Midbrain (tissue), 1 donor: ENCODE measurements at regions not wholly inside any gene's neighbourhood (a gene's known extent, or its start where the extent isn't known, plus 50 kb on each side); places are given as distances from the start of the nearest gene placed in this dataset.

Source experiments
- DNase-seq: peaks from one replicate; lab custom pipeline; 2025; lab: John Stamatoyannopoulos, UW

- no peak for DNase-seq
Observed at GRCh38 chr15:29364426-29365078, 94.9 kb upstream of the NSMCE3 start.

GRCh38 chr15:29361560-29361959 lies 91.9 kb upstream of the NSMCE3 start:
- DNase-seq: no peak

GRCh38 chr15:29360152-29360551 lies 90.5 kb upstream of the NSMCE3 start:
- no peak for DNase-seq

- DNase-seq: no peak
Observed at GRCh38 chr15:29356786-29357185, 87.2 kb upstream of the NSMCE3 start.

- DNase-seq: no peak
Observed at GRCh38 chr15:29355477-29355876, 85.9 kb upstream of the NSMCE3 start.

GRCh38 chr15:29352402-29352801 lies 82.8 kb upstream of the NSMCE3 start:
- DNase-seq: no peak

GRCh38 chr15:29349196-29349595 lies 79.6 kb upstream of the NSMCE3 start:
- no peak for DNase-seq

- DNase-seq: no peak
Observed at GRCh38 chr15:29348336-29348914, 78.8 kb upstream of the NSMCE3 start.

GRCh38 chr15:29346998-29347397 lies 77.4 kb upstream of the NSMCE3 start:
- DNase-seq: no peak

GRCh38 chr15:29345549-29346525 lies 76.2 kb upstream of the NSMCE3 start:
- DNase-seq: no peak

GRCh38 chr15:29344474-29344873 lies 74.9 kb upstream of the NSMCE3 start:
- DNase-seq: no peak

- no peak for DNase-seq
Observed at GRCh38 chr15:29343229-29343628, 73.6 kb upstream of the NSMCE3 start.

- DNase-seq: no peak
Observed at GRCh38 chr15:29342201-29342600, 72.6 kb upstream of the NSMCE3 start.

- DNase-seq: no peak
Observed at GRCh38 chr15:29337156-29337959, 67.7 kb upstream of the NSMCE3 start.

- no peak for DNase-seq
Observed at GRCh38 chr15:29334544-29334943, 64.9 kb upstream of the NSMCE3 start.

- no peak for DNase-seq
Observed at GRCh38 chr15:29333261-29333660, 63.6 kb upstream of the NSMCE3 start.

- DNase-seq: no peak
Observed at GRCh38 chr15:29331669-29332068, 62.0 kb upstream of the NSMCE3 start.

- DNase-seq: no peak
Observed at GRCh38 chr15:29331071-29331470, 61.4 kb upstream of the NSMCE3 start.

GRCh38 chr15:29324746-29325145 lies 55.1 kb upstream of the NSMCE3 start:
- no peak for DNase-seq

- DNase-seq: no peak
Observed at GRCh38 chr15:29323557-29323956, 53.9 kb upstream of the NSMCE3 start.

- no peak for DNase-seq
Observed at GRCh38 chr15:29322415-29322814, 52.8 kb upstream of the NSMCE3 start.

- DNase-seq: no peak
Observed at GRCh38 chr15:29320420-29320819, 50.8 kb upstream of the NSMCE3 start.
